ENCODE measurements at regions not wholly inside any gene's neighbourhood (a gene's known extent, or its start where the extent isn't known, plus 50 kb on each side); places are given as distances from the start of the nearest gene placed in this dataset.

- 93 to 94% methylated on average over 4 of the region's 4 CpGs for WGBS, 2 donors
- TF ChIP-seq CTCF (IDR thresholded peaks at IDR 0.05): no peak
These were observed 145.8 kb downstream of the GPBP1 start for GRCh38 chr5:57319628-57320027.

GRCh38 chr5:57318251-57318650 lies 144.4 kb downstream of the GPBP1 start:
- WGBS, 2 donors: 97 to 99% methylated on average over 5 of the region's 5 CpGs
- intact Hi-C loops (cut with DNase I): no loop called here
- no peak overlapping the region for H3K4me3 ChIP-seq
- ATAC-seq: no peak
- H3K36me3 ChIP-seq: no peaks in the 10 kb centered on the region
- H3K9me3 ChIP-seq: no peaks in the 10 kb centered on the region
- H3K27ac ChIP-seq: no peak overlapping the region
- TF ChIP-seq CTCF (IDR thresholded peaks at IDR 0.05): no peak
- H3K4me1 ChIP-seq: peaks cover 0 to 6% (median 0%) of the 10 kb centered on the region in 9 donors
- DNase-seq: no peak
- peaks cover 0 to 5% (median 0%) of the 10 kb centered on the region in 7 donors for H3K27me3 ChIP-seq

More at GRCh38 chr5:57319628-57320027, 145.8 kb downstream of the GPBP1 start:
- no peak for DNase-seq
- Histone ChIP-seq H3K9me3 (no peaks in the 10 kb centered on the region), H3K36me3 (no peaks in the 10 kb centered on the region), H3K27me3 (peaks cover 0 to 5% (median 0%) of the 10 kb centered on the region in 7 donors), H3K4me1 (peaks cover 0 to 9% (median 3%) of the 10 kb centered on the region in 9 donors), H3K27ac (no peak overlapping the region), H3K4me3 (no peak overlapping the region)
- no peak for ATAC-seq
- intact Hi-C loops (cut with DNase I): loop anchor here in 1 of 10 donors (10.0 kb wide), 1 partner anchor 165 kb away; the partner anchor contains the start of gene ACTBL2

GRCh38 chr5:57317341-57317740 lies 143.5 kb downstream of the GPBP1 start:
- no peak for TF ChIP-seq CTCF (IDR thresholded peaks at IDR 0.05)
- Histone ChIP-seq H3K9me3 (no peaks in the 10 kb centered on the region), H3K4me1 (peaks cover 0 to 6% (median 0%) of the 10 kb centered on the region in 9 donors), H3K27ac (peak overlapping the region in 1 of 10 donors; percentile 46), H3K27me3 (peaks cover 0 to 5% (median 0%) of the 10 kb centered on the region in 7 donors), H3K36me3 (no peaks in the 10 kb centered on the region), H3K4me3 (no peak overlapping the region)
- 69 to 73% methylated on average over 5 of the region's 5 CpGs for WGBS, 2 donors
- no peak for ATAC-seq
- intact Hi-C loops (cut with DNase I): no loop called here
- no peak for DNase-seq

GRCh38 chr5:57316798-57317327 lies 143.0 kb downstream of the GPBP1 start:
- Histone ChIP-seq H3K9me3 (no peaks in the 10 kb centered on the region), H3K27ac (peak overlapping the region in 1 of 10 donors; percentile 46)
- peak in 5 of 8 donors; percentile 30 to 96 (median 48) for ATAC-seq

More at GRCh38 chr5:57316798-57317327, 143.0 kb downstream of the GPBP1 start:
- Histone ChIP-seq H3K4me3 (no peak overlapping the region), H3K36me3 (no peaks in the 10 kb centered on the region), H3K4me1 (peaks cover 0 to 6% (median 0%) of the 10 kb centered on the region in 9 donors), H3K27me3 (peaks cover 0 to 5% (median 0%) of the 10 kb centered on the region in 7 donors)
- no peak for DNase-seq
- intact Hi-C loops (cut with DNase I): no loop called here
- WGBS, 2 donors: 68 to 69% methylated on average over 3 of the region's 3 CpGs
- TF ChIP-seq CTCF (IDR thresholded peaks at IDR 0.05): no peak

Measured in heart right ventricle (tissue), 16 donors.